CD14-positive monocyte (primary cell): ENCODE measurements at regions not wholly inside any gene's neighbourhood (a gene's known extent, or its start where the extent isn't known, plus 50 kb on each side); places are given as distances from the start of the nearest gene placed in this dataset.

Source experiments
- DNase-seq, 3 donors: peaks; one replicate each; pipeline ENCODE4 v3.0.0-alpha.2; 2011 to 2022
- H2AFZ ChIP-seq: 2 replicates; pipeline ENCODE4 v1.6.0; 2012; ENCODE audit warnings: mild to moderate bottlenecking, low read depth, low read length, inconsistent platforms; ENCODE audit not compliant: insufficient read depth, poor library complexity, severe bottlenecking
- H3K27ac ChIP-seq, 2 donors: 1 replicate in 1 of 2; 2 replicates in 1 of 2; pipeline ENCODE4 v1.5.1; 2012 to 2013; ENCODE audit warnings: low read length in 2 of 2, control low read depth in 1 of 2, inconsistent platforms in 1 of 2, low read depth in 1 of 2, mild to moderate bottlenecking in 1 of 2
- H3K27me3 ChIP-seq, 2 donors: one replicate each; pipeline versions ENCODE4 v1.6.0 to v1.6.1; 2011 to 2013; ENCODE audit warnings: low read length in 2 of 2; ENCODE audit not compliant: control insufficient read depth in 2 of 2, insufficient read depth in 2 of 2
- H3K36me3 ChIP-seq, 2 donors: replicated peaks in 1 of 2; 1 replicate in 1 of 2; 2 replicates in 1 of 2; pipeline versions ENCODE4 v1.5.1 to v1.6.1; 2012 to 2013; ENCODE audit warnings: low read length in 2 of 2, control low read depth in 1 of 2, inconsistent platforms in 1 of 2, mild to moderate bottlenecking in 1 of 2; ENCODE audit not compliant: insufficient read depth in 2 of 2, control insufficient read depth in 1 of 2
- H3K4me1 ChIP-seq, 2 donors: 1 replicate in 1 of 2; 2 replicates in 1 of 2; pipeline versions ENCODE4 v1.5.1 to v1.6.1; 2012 to 2013; ENCODE audit warnings: low read length in 2 of 2, control low read depth in 1 of 2, inconsistent platforms in 1 of 2, mild to moderate bottlenecking in 1 of 2, moderate library complexity in 1 of 2; ENCODE audit not compliant: insufficient read depth in 2 of 2, control insufficient read depth in 1 of 2
- H3K4me2 ChIP-seq: replicated peaks from 2 replicates; pipeline ENCODE3; 2012; ENCODE audit warnings: low read length, moderate library complexity, mild to moderate bottlenecking; ENCODE audit not compliant: poor library complexity, severe bottlenecking; ENCODE audit errors: extremely low read depth
- H3K4me3 ChIP-seq, 3 experiments: fragments of 200-600 bp in 1 of 3; sonication (generic) in 1 of 3; replicated peaks in 1 of 3; 1 replicate in 2 of 3; 2 replicates in 1 of 3; pipeline ENCODE4 v1.5.1; 2011 to 2013; ENCODE audit warnings: low read length in 3 of 3, mild to moderate bottlenecking in 3 of 3, control low read depth in 2 of 3, low read depth in 2 of 3, inconsistent platforms in 1 of 3, moderate library complexity in 1 of 3
- H3K79me2 ChIP-seq: 2 replicates; pipeline ENCODE4 v1.6.0; 2012; ENCODE audit warnings: mild to moderate bottlenecking, control low read depth, inconsistent platforms, low read length, moderate library complexity; ENCODE audit not compliant: insufficient read depth
- H3K9ac ChIP-seq: 2 replicates; pipeline ENCODE4 v1.6.0; 2017; ENCODE audit warnings: low read length, mild to moderate bottlenecking; ENCODE audit not compliant: insufficient read depth, poor library complexity, severe bottlenecking
- H3K9me3 ChIP-seq, 2 donors: replicated peaks in 1 of 2; 1 replicate in 1 of 2; 2 replicates in 1 of 2; pipeline versions ENCODE4 v1.5.1 to v1.6.1; 2012 to 2013; ENCODE audit warnings: low read length in 2 of 2, control low read depth in 1 of 2; ENCODE audit not compliant: control insufficient read depth in 1 of 2, insufficient read depth in 1 of 2
- H4K20me1 ChIP-seq: 2 replicates; pipeline ENCODE4 v1.6.0; 2012; ENCODE audit warnings: mild to moderate bottlenecking, low read length, control low read depth, moderate library complexity; ENCODE audit not compliant: insufficient read depth
- H3K27ac Mint-ChIP-seq, 7 donors: one replicate each; pipeline ENCODE4 v1.8.0; 2020; ENCODE audit warnings: mild to moderate bottlenecking in 7 of 7, mixed read lengths in 7 of 7, moderate library complexity in 6 of 7, inconsistent platforms in 2 of 7
- H3K27me3 Mint-ChIP-seq, 3 donors: one replicate each; pipeline ENCODE4 v1.8.0; 2021 to 2022; ENCODE audit warnings: low read depth in 3 of 3, mild to moderate bottlenecking in 3 of 3, mixed read lengths in 3 of 3, moderate library complexity in 3 of 3, inconsistent platforms in 1 of 3
- H3K36me3 Mint-ChIP-seq, 2 donors: one replicate each; pipeline ENCODE4 v1.8.0; 2020; ENCODE audit warnings: mixed read lengths in 2 of 2, inconsistent platforms in 1 of 2, mild to moderate bottlenecking in 1 of 2
- H3K4me1 Mint-ChIP-seq: one replicate; pipeline ENCODE4 v1.8.0; 2020; ENCODE audit warnings: mild to moderate bottlenecking, mixed read lengths
- H3K4me3 Mint-ChIP-seq, 2 donors: one replicate each; pipeline ENCODE4 v1.8.0; 2020; ENCODE audit warnings: mild to moderate bottlenecking in 2 of 2, mixed read lengths in 2 of 2, moderate library complexity in 1 of 2
- H3K9me3 Mint-ChIP-seq, 7 donors: one replicate each; pipeline ENCODE4 v1.8.0; 2020 to 2022; ENCODE audit warnings: mixed read lengths in 7 of 7, mild to moderate bottlenecking in 6 of 7, moderate library complexity in 6 of 7, inconsistent platforms in 2 of 7
- CTCF ChIP-seq: fragments of 200-600 bp; IDR thresholded peaks from one replicate; pipeline ENCODE4 v1.8.0; 2022; ENCODE audit warnings: antibody characterized with exemption, mild to moderate bottlenecking
- WGBS: methylation state at CpG from one replicate; pipeline ENCODE4 v1.1.5; 2013; ENCODE audit warnings: missing lambda C conversion rate; ENCODE audit not compliant: insufficient coverage; 5-methylcytosine and 5-hydroxymethylcytosine counted together
- intact Hi-C, 2 donors: fragments of 100-400 bp; cut with micrococcal nuclease; formaldehyde crosslinking; loops; one replicate each; pipeline versions ENCODE4 v1.15.0 to v1.15.1; 2023

- Mint-ChIP-seq H3K27me3 (peaks cover 19 to 34% (median 25%) of the 10 kb centered on the region in 3 donors), H3K27ac (no peak overlapping the region), H3K9me3 (no peaks in the 10 kb centered on the region), H3K4me3 (no peak overlapping the region), H3K36me3 (no peaks in the 10 kb centered on the region), H3K4me1 (no peaks in the 10 kb centered on the region)
- Histone ChIP-seq H3K4me1 (no peaks in the 10 kb centered on the region), H3K9me3 (no peaks in the 10 kb centered on the region), H3K79me2 (no peaks in the 10 kb centered on the region), H3K27me3 (peaks cover 8 to 28% of the 10 kb centered on the region in 2 donors), H3K27ac (no peak overlapping the region), H3K4me2 (no peak overlapping the region), H2AFZ (no peak overlapping the region), H4K20me1 (no peaks in the 10 kb centered on the region), H3K9ac (no peak overlapping the region), H3K36me3 (no peaks in the 10 kb centered on the region), H3K4me3 (no peak overlapping the region)
- intact Hi-C loops: no loop called here
- WGBS: 91% methylated on average over 7 of the region's 7 CpGs
- no peak for TF ChIP-seq CTCF
- DNase-seq: no peak
Measured at GRCh38 chr17:45688820-45689219, 95.3 kb upstream of the CRHR1 start.

GRCh38 chr17:45689451-45689850, 94.7 kb upstream of the CRHR1 start:
- intact Hi-C loops: no loop called here
- Mint-ChIP-seq H3K4me1 (no peaks in the 10 kb centered on the region), H3K9me3 (no peaks in the 10 kb centered on the region), H3K36me3 (no peaks in the 10 kb centered on the region), H3K27ac (no peak overlapping the region), H3K4me3 (no peak overlapping the region), H3K27me3 (peaks cover 17 to 34% (median 25%) of the 10 kb centered on the region in 3 donors)
- no peak overlapping the region for H3K4me3 ChIP-seq
- H4K20me1 ChIP-seq: no peaks in the 10 kb centered on the region
- no peak overlapping the region for H3K27ac ChIP-seq
- no peaks in the 10 kb centered on the region for H3K4me1 ChIP-seq
- H3K9ac ChIP-seq: no peak overlapping the region
- DNase-seq: no peak
- 100% methylated on average over 2 of the region's 6 CpGs for WGBS
- H3K36me3 ChIP-seq: no peaks in the 10 kb centered on the region
- TF ChIP-seq CTCF: no peak
- H3K9me3 ChIP-seq: no peaks in the 10 kb centered on the region
- peaks cover 8 to 28% of the 10 kb centered on the region in 2 donors for H3K27me3 ChIP-seq
- H3K79me2 ChIP-seq: no peaks in the 10 kb centered on the region
- no peak overlapping the region for H2AFZ ChIP-seq
- H3K4me2 ChIP-seq: no peak overlapping the region
